Keratinocyte (primary cell): ENCODE measurements at regions not wholly inside any gene's neighbourhood (a gene's known extent, or its start where the extent isn't known, plus 50 kb on each side); places are given as distances from the start of the nearest gene placed in this dataset.

Experiments
- DNase-seq: peaks from one replicate; pipeline ENCODE4 v3.0.0-alpha.2; 2011; ENCODE audit warnings: low read depth, missing footprints, low spot score
- FAIRE-seq: peaks from 2 replicates; lab custom pipeline; 2011; peaks lifted over from hg19 to GRCh38; lab: Jason Lieb, UNC
- H2AFZ ChIP-seq: 2 replicates; pipeline ENCODE4 v1.6.0; 2012; ENCODE audit warnings: low read length, control low read depth, inconsistent platforms; ENCODE audit not compliant: control insufficient read depth
- H3K27ac ChIP-seq: 2 replicates; pipeline ENCODE4 v1.5.1; 2011; ENCODE audit warnings: low read length; ENCODE audit not compliant: control insufficient read depth, insufficient read depth
- H3K27me3 ChIP-seq: 3 replicates; pipeline ENCODE4 v1.6.0; 2011; ENCODE audit warnings: low read length; ENCODE audit not compliant: control insufficient read depth, insufficient read depth; ENCODE audit errors: extremely low read depth
- H3K36me3 ChIP-seq, 2 experiments: 2 replicates in 1 of 2; 3 replicates in 1 of 2; pipeline ENCODE4 v1.5.1; 2011; ENCODE audit warnings: low read length in 2 of 2, mild to moderate bottlenecking in 1 of 2; ENCODE audit not compliant: control insufficient read depth in 2 of 2, insufficient read depth in 2 of 2; ENCODE audit errors: extremely low read depth in 1 of 2
- H3K4me1 ChIP-seq: 3 replicates; pipeline ENCODE4 v1.5.1; 2011; ENCODE audit warnings: low read length; ENCODE audit not compliant: control insufficient read depth, insufficient read depth; ENCODE audit errors: extremely low read depth
- H3K4me2 ChIP-seq: 3 replicates; pipeline ENCODE4 v1.6.0; 2011; ENCODE audit warnings: low read depth, low read length; ENCODE audit not compliant: control insufficient read depth, insufficient read depth; ENCODE audit errors: extremely low read depth
- H3K4me3 ChIP-seq, 3 experiments: fragments of 200-600 bp in 1 of 3; sonication (generic) in 1 of 3; 2 replicates in 2 of 3; 3 replicates in 1 of 3; pipeline ENCODE4 v1.5.1; 2011 to 2016; ENCODE audit warnings: low read length in 3 of 3, mild to moderate bottlenecking in 3 of 3, control low read depth in 2 of 3, inconsistent platforms in 1 of 3, low read depth in 1 of 3, mixed read lengths in 1 of 3, mixed run types in 1 of 3, moderate library complexity in 1 of 3; ENCODE audit not compliant: control insufficient read depth in 2 of 3, insufficient read depth in 2 of 3; ENCODE audit errors: extremely low read depth in 1 of 3
- H3K79me2 ChIP-seq: 2 replicates; pipeline ENCODE4 v1.6.0; 2012; ENCODE audit warnings: low read length; ENCODE audit not compliant: control insufficient read depth, insufficient read depth
- H3K9ac ChIP-seq: 3 replicates; pipeline ENCODE4 v1.6.0; 2011; ENCODE audit warnings: low read length; ENCODE audit not compliant: control insufficient read depth, insufficient read depth; ENCODE audit errors: extremely low read depth
- H3K9me1 ChIP-seq: 3 replicates; pipeline ENCODE4 v1.6.0; 2011; ENCODE audit warnings: low read length; ENCODE audit not compliant: control insufficient read depth, insufficient read depth; ENCODE audit errors: extremely low read depth
- H3K9me3 ChIP-seq: 2 replicates; pipeline ENCODE4 v1.5.1; 2012; ENCODE audit warnings: low read depth, low read length; ENCODE audit not compliant: control insufficient read depth
- H4K20me1 ChIP-seq: 3 replicates; pipeline ENCODE4 v1.6.0; 2011; ENCODE audit warnings: low read length; ENCODE audit not compliant: control insufficient read depth, insufficient read depth; ENCODE audit errors: extremely low read depth
- CTCF ChIP-seq, 3 experiments: IDR thresholded peaks in 1 of 3; conservative IDR thresholded peaks in 1 of 3; optimal IDR thresholded peaks in 1 of 3; 2 replicates in 2 of 3; 3 replicates in 1 of 3; pipeline versions ENCODE3 to v1.5.1; 2011; ENCODE audit warnings: low read length in 3 of 3, mild to moderate bottlenecking in 3 of 3, moderate library complexity in 2 of 3, control low read depth in 1 of 3, inconsistent platforms in 1 of 3; ENCODE audit not compliant: insufficient read depth in 2 of 3; ENCODE audit errors: extremely low read depth in 1 of 3
- EZH2 ChIP-seq: IDR thresholded peaks from one replicate; pipeline ENCODE4 v1.6.1; 2012; ENCODE audit warnings: inconsistent platforms, mild to moderate bottlenecking, low read length, moderate library complexity
- dilution Hi-C: fragments of 300-500 bp; cut with MboI; formaldehyde crosslinking; loops from one replicate; pipeline ENCODE4 v1.7.0; 2020; ENCODE audit warnings: low sequenced_read_pairs; ENCODE audit not compliant: extremely low pct_ligation_motif_present

GRCh38 chr5:28574606-28575005 lies 1536.2 kb upstream of the CDH9 start:
- no peaks in the 10 kb centered on the region for H4K20me1 ChIP-seq
- FAIRE-seq = no peak

GRCh38 chr5:28567048-28567447 lies 1528.7 kb upstream of the CDH9 start:
- H3K27ac ChIP-seq = no peak overlapping the region
- no peak overlapping the region for H3K4me3 ChIP-seq
- FAIRE-seq (no peak), DNase-seq (no peak)
- no peaks in the 10 kb centered on the region for H3K9me1 ChIP-seq
- no peak overlapping the region for H3K9ac ChIP-seq
- H3K79me2 ChIP-seq = no peaks in the 10 kb centered on the region
- dilution Hi-C loops = no loop called here
- H3K9me3 ChIP-seq = no peaks in the 10 kb centered on the region
- no peak overlapping the region for H2AFZ ChIP-seq
- no peak overlapping the region for H3K4me2 ChIP-seq
- no peaks in the 10 kb centered on the region for H4K20me1 ChIP-seq
- no peaks in the 10 kb centered on the region for H3K36me3 ChIP-seq
- H3K4me1 ChIP-seq = no peaks in the 10 kb centered on the region
- H3K27me3 ChIP-seq = no peaks in the 10 kb centered on the region
- TF ChIP-seq CTCF (optimal IDR thresholded peaks at IDR 0.05 in 1 of 3, IDR thresholded peaks at IDR 0.05 in 1 of 3, conservative IDR thresholded peaks at IDR 0.05 in 1 of 3; ENCODE audit: extremely low read depth in 1 of 3, insufficient read depth in 2 of 3, low read length in 3 of 3) (no peak), EZH2 (no peak)

More at GRCh38 chr5:28574606-28575005, 1536.2 kb upstream of the CDH9 start:
- Histone ChIP-seq H3K9me1 (no peaks in the 10 kb centered on the region), H3K36me3 (no peaks in the 10 kb centered on the region), H3K27ac (no peak overlapping the region), H3K9me3 (no peaks in the 10 kb centered on the region), H3K27me3 (no peaks in the 10 kb centered on the region), H3K9ac (no peak overlapping the region), H2AFZ (no peak overlapping the region), H3K79me2 (no peaks in the 10 kb centered on the region), H3K4me2 (no peak overlapping the region), H3K4me1 (no peaks in the 10 kb centered on the region), H3K4me3 (no peak overlapping the region)
- no peak for DNase-seq
- dilution Hi-C loops = no loop called here
- TF ChIP-seq EZH2 = no peak
- TF ChIP-seq CTCF (optimal IDR thresholded peaks at IDR 0.05 in 1 of 3, IDR thresholded peaks at IDR 0.05 in 1 of 3, conservative IDR thresholded peaks at IDR 0.05 in 1 of 3; ENCODE audit: extremely low read depth in 1 of 3, insufficient read depth in 2 of 3, low read length in 3 of 3) = no peak
